Kidney (tissue), 13 donors: ENCODE measurements at regions not wholly inside any gene's neighbourhood (a gene's known extent, or its start where the extent isn't known, plus 50 kb on each side); places are given as distances from the start of the nearest gene placed in this dataset.

Experiments used
- DNase-seq, 5 donors: peaks; one replicate each; pipeline ENCODE4 v3.0.0-alpha.2; 2013 to 2020
- FAIRE-seq: peaks from 2 replicates; lab custom pipeline; 2012; peaks lifted over from hg19 to GRCh38; lab: Jason Lieb, UNC
- H3K27ac ChIP-seq, 2 donors: one replicate each; pipeline ENCODE4 v1.7.0; 2013; ENCODE audit warnings: low read depth in 2 of 2, low read length in 2 of 2, inconsistent platforms in 1 of 2
- H3K27me3 ChIP-seq: one replicate; pipeline ENCODE4 v1.7.1; 2013; ENCODE audit warnings: low read length, inconsistent platforms; ENCODE audit not compliant: control insufficient read depth, insufficient read depth
- H3K36me3 ChIP-seq, 3 donors: one replicate each; pipeline versions ENCODE4 v1.7.0 to v1.7.1; 2013; ENCODE audit warnings: low read length in 3 of 3, control low read depth in 1 of 3, inconsistent platforms in 1 of 3; ENCODE audit not compliant: insufficient read depth in 3 of 3, control insufficient read depth in 2 of 3
- H3K4me1 ChIP-seq, 3 donors: one replicate each; pipeline versions ENCODE4 v1.7.0 to v1.7.1; 2013; ENCODE audit warnings: low read length in 3 of 3, inconsistent platforms in 1 of 3, low read depth in 1 of 3; ENCODE audit not compliant: control insufficient read depth in 2 of 3, insufficient read depth in 2 of 3
- H3K4me3 ChIP-seq, 3 donors: one replicate each; pipeline versions ENCODE4 v1.7.0 to v1.8.1; 2013; ENCODE audit warnings: low read length in 3 of 3, control low read depth in 1 of 3, inconsistent platforms in 1 of 3
- H3K9ac ChIP-seq, 3 donors: one replicate each; pipeline versions ENCODE4 v1.7.0 to v1.7.1; 2013; ENCODE audit warnings: low read length in 3 of 3, control low read depth in 1 of 3, inconsistent platforms in 1 of 3
- H3K9me3 ChIP-seq, 3 donors: one replicate each; pipeline versions ENCODE4 v1.7.0 to v1.7.1; 2013; ENCODE audit warnings: low read length in 3 of 3, control low read depth in 1 of 3, inconsistent platforms in 1 of 3; ENCODE audit not compliant: control insufficient read depth in 2 of 3, insufficient read depth in 1 of 3
- intact Hi-C: fragments of 100-400 bp; cut with DNase I; formaldehyde crosslinking; loops from one replicate; pipeline ENCODE4 v1.11.1; 2022
- TF ChIP-seq, protein P1 (sequence below): IDR thresholded peaks from 3 replicates; pipeline ENCODE4 v1.5.1; 2012; ENCODE audit warnings: mild to moderate bottlenecking, moderate library complexity, borderline replicate concordance; ENCODE audit not compliant: insufficient read depth; ENCODE audit errors: extremely low read depth
- donor health status: control.
- donor health status: control.
- donor health status: control.
- donor health status: control.
- donor health status: control.
- donor health status: DM: yes; HTN: yes; CAD: no.
- donor health status: Normal renal cell carcinoma (clear cell type).

DNA sequence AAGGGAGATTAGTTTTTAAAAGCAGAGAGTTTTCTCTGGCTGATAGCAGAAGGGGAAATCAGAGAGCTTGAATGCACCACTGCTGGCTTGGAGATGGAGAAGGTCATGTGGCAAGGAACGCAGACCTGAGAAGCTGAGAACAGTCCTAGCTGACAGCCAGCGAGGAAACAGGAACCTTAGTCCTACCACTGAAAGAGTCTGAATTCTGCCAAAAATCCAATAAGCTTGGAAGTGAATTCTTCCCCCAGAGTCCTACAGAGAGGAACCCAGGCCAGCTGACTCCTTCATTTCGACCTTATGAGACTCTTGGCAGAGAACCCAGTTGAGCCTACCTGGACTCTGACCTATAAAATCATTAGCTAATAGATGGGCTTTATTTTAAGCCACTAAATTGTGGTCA, 371.9 kb upstream of the TNP1 start:
- H3K27ac ChIP-seq = no peak overlapping the region
- no peak overlapping the region for H3K4me3 ChIP-seq
- no peaks in the 10 kb centered on the region for H3K36me3 ChIP-seq
- no peaks in the 10 kb centered on the region for H3K4me1 ChIP-seq
- no peaks in the 10 kb centered on the region for H3K9me3 ChIP-seq
- intact Hi-C loops = no loop called here
- no peak overlapping the region for H3K9ac ChIP-seq
- TF ChIP-seq, protein P1, sequence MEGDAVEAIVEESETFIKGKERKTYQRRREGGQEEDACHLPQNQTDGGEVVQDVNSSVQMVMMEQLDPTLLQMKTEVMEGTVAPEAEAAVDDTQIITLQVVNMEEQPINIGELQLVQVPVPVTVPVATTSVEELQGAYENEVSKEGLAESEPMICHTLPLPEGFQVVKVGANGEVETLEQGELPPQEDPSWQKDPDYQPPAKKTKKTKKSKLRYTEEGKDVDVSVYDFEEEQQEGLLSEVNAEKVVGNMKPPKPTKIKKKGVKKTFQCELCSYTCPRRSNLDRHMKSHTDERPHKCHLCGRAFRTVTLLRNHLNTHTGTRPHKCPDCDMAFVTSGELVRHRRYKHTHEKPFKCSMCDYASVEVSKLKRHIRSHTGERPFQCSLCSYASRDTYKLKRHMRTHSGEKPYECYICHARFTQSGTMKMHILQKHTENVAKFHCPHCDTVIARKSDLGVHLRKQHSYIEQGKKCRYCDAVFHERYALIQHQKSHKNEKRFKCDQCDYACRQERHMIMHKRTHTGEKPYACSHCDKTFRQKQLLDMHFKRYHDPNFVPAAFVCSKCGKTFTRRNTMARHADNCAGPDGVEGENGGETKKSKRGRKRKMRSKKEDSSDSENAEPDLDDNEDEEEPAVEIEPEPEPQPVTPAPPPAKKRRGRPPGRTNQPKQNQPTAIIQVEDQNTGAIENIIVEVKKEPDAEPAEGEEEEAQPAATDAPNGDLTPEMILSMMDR = no peak
- DNase-seq (no peak), FAIRE-seq (no peak)
- H3K27me3 ChIP-seq = no peaks in the 10 kb centered on the region

- Histone ChIP-seq H3K9ac (no peak overlapping the region), H3K27ac (no peak overlapping the region), H3K27me3 (no peaks in the 10 kb centered on the region), H3K4me3 (no peak overlapping the region), H3K4me1 (no peaks in the 10 kb centered on the region), H3K9me3 (no peaks in the 10 kb centered on the region), H3K36me3 (no peaks in the 10 kb centered on the region)
- DNase-seq (no peak), FAIRE-seq (no peak)
- TF ChIP-seq, protein P1 = no peak
- intact Hi-C loops = no loop called here
Observed at GRCh38 chr2:217231212-217231611, 371.3 kb upstream of the TNP1 start.

- Histone ChIP-seq H3K9me3 (no peaks in the 10 kb centered on the region), H3K27me3 (no peaks in the 10 kb centered on the region), H3K4me1 (no peaks in the 10 kb centered on the region), H3K36me3 (no peaks in the 10 kb centered on the region), H3K4me3 (no peak overlapping the region), H3K27ac (no peak overlapping the region), H3K9ac (no peak overlapping the region)
- DNase-seq (no peak), FAIRE-seq (no peak)
- TF ChIP-seq, protein P1 = no peak
- intact Hi-C loops = no loop called here
Observed at GRCh38 chr2:217228732-217229131, 368.9 kb upstream of the TNP1 start.

DNA sequence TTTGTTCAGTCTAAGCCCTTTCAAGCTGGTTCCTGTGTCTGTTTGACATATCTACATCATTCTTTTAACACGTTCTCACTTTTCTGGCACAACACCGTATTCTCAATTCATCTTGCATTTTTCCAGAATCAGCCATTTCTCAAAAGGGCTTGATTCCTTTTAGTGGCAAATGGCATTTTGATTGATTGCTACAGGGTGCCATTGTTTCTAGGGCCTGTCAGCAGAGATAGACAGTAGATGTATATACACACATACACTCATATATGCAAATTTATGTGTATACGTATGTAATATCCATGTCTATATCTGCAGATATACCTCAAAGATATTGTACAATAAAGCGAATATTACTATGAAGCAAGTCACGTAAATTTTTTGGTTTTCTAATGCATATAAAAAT, 367.9 kb upstream of the TNP1 start:
- Histone ChIP-seq H3K36me3 (no peaks in the 10 kb centered on the region), H3K4me1 (no peaks in the 10 kb centered on the region), H3K27me3 (no peaks in the 10 kb centered on the region), H3K27ac (no peak overlapping the region), H3K4me3 (no peak overlapping the region), H3K9me3 (no peaks in the 10 kb centered on the region), H3K9ac (no peak overlapping the region)
- intact Hi-C loops = no loop called here
- DNase-seq (no peak), FAIRE-seq (no peak)
- TF ChIP-seq, protein P1 = no peak
